Activated T-cell treated with anti-CD3 and anti-CD28 coated beads for 1 hour (primary cell): ENCODE measurements at regions not wholly inside any gene's neighbourhood (a gene's known extent, or its start where the extent isn't known, plus 50 kb on each side); places are given as distances from the start of the nearest gene placed in this dataset.
"Not testable (repeated sequence)": the region's sequence is repeated elsewhere in the genome, so short reads cannot be mapped to it uniquely, and the experiment has no call there.

Experiments
- DNase-seq: peaks from one replicate; pipeline ENCODE4 v3.0.0-alpha.2; 2020; ENCODE audit warnings: low read depth

DNA sequence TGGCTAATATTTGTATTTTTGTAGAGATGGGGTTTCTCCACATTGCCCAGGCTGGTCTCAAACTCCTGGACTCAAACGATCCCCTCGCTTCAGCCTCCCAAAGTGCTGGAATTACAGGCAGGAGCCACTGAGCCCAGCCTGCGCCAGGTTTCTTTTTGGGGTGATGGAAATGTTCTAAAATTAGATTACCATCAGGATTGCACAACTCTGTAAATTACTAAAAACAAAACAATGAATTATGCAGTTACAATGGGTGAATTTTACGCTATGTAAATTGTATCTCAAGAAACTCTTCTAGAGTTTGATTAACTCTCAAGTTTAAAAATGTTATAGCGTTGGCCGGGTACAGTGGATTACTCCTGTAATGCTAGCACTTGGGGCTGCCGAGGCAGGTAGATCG, 118.9 kb upstream of the TBL1X start:
- DNase-seq: no peak

DNA sequence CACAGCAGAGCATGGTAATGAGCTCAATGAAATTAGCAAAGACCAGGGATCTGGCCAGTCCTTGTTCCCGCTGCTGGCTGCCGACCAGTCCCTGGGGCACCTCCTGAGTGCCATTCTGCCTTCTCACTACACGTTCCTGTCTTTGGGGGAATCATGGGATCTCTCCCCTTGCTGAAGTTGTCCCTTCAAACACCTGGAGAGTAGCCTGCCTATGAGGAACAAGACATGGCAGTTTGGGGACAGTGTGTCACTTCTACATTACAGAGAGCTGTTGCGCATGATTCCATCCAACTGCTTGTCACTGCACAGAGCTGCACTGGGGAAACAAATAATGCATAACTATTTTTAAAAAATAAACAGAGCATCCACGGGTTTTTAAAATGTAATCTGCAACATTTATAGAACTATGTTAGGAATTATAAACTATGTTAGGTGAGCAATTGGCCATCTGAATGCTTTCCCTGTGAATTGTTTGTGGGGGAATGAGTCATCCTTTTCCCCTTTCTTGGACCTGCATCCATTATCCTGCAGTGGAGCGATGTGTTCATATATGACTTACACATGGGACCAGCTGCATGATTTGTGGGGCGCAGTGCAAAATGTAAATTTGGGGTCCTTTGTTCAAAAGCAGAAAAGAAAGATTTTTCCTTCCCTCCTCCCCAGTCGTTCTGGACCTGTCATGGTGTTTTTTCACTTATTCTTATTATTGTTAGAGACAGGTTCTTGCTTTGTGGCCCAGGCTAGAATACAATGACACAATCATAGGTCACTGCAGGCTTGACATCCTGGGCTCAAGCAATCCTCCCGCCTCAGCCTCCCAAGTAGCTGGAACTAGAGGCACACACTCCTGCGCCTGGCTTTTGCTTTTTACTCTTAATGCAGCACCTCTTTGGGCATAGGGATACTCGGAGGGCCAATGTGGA, 115.0 kb upstream of the TBL1X start:
- no peak for DNase-seq

DNA sequence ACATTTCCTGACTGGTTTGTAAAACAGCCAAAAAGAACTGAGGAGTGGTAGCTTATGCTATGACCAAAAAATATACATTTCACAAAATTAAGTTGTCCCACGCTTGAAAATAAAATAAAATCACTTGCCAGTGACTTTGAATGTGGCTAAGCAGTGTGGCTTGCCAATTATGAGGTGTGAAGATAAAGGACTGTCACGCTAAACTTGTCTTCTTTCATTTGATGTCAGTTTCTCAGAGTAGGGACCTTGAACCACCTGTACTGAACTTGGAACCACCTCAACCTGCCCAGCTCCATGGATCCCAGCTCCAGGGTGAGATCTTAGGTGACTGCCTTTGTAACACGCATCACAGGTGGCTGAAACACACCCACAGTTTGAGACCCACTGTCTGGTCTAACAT, 113.7 kb upstream of the TBL1X start:
- no peak for DNase-seq

DNA sequence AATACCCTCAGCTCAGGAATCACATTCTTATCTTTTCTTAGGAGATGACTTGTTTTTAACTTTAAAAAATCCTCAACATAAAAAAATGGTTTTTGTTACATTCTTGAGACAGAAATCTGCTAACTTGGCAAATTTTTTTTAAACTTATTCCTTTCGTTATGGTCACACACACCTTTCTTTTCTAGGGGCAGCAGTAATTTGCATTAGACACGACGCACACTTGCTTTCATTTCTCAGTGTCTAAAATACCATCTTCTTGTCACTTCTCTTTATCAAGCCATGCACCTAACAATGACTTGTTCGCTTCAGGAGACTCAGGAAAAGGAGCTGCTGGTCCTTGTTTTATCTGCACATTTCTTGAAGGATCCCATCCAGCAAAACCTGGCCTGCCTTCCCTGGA, 112.6 kb upstream of the TBL1X start:
- no peak for DNase-seq

DNA sequence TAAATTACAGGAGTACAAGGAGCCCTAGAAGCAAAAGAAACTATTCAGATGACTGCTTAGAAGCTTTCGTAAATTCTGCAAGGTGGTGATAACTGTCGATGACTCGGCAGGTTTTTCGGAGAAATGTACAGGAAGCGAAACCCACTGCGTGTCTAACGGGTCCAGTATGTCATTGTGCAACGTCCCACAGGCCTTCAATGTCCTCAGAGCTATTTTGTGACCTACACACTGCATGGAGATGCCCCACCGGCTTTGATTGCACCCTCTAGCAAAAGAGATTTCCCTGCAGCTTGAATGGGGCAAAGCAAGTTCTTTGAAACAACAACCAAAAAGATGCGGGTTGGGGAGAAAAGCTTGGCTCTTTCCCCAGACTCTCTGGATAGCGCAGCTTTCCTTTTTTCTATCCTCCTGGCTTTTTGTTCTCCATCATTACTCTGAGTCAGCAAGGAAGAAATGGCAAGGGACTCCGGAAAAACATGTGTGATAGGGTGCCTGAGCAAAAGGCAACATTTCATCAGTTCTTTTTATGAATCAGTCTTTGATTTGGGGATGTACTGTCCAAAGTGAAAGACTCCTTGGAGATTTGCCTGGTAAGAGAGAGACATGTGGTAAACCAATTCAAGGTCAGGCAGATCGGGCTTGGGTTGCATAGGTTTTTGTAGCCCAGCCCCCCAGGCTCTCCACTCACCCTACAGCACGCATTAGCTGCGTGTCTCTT, 112.0 kb upstream of the TBL1X start:
- no peak for DNase-seq

DNA sequence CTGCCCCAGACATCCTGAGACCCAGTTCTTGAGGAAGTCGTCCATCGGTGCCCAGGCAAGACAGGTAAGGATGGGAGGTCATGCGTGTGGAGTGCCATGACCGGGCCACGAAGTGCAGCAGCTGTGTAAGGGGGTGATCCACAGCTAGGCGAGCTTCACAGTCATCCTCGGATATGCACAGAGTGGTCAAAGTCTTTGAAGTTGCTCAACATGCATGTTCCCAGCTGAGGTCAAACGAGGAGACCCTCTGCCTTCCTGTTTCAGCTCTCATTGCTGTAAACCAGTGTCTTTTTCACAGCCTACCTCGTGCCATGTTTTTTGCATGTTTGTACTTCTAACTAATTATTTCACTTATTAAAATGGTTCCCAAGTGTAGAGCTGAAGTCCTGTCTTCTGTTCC, 109.9 kb upstream of the TBL1X start:
- no peak for DNase-seq

DNA sequence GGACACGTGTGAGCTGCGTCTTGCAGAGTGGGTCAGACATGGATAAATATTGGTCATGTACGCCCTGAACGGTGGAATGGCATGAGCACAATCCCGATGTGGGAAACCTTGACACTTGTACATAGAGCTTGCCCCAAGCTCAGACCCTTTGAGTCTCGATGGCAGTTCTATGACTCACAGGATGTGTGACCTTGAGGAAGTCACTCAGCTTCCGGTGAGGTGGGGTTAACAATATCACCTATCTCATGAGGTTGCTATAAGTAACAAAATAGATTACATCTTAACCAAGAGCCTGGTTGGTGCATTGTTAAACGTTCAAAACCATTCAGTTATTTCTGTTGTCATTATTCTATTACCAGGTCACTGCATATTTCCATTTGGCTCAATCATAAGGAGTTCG, 109.1 kb upstream of the TBL1X start:
- no peak for DNase-seq

DNA sequence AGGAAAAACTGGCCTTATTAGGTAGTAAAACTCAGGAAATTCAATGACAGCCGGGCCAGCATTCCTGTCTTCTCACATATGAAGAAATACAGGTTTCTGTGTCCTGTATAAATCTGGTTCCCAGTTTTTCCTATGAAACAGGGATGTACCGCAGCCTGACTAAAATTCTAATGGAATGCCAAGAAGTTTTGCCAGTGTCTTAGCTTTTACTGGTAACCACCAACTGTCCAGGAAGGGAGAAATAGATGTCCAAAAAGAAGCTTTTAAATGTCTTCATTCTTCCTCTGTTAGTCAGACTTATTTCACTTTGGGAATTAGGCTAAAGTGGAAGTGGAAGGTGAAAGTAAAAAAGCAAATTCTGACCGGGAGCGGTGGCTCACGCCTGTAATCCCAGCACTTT, 108.0 kb upstream of the TBL1X start:
- DNase-seq: no peak

DNA sequence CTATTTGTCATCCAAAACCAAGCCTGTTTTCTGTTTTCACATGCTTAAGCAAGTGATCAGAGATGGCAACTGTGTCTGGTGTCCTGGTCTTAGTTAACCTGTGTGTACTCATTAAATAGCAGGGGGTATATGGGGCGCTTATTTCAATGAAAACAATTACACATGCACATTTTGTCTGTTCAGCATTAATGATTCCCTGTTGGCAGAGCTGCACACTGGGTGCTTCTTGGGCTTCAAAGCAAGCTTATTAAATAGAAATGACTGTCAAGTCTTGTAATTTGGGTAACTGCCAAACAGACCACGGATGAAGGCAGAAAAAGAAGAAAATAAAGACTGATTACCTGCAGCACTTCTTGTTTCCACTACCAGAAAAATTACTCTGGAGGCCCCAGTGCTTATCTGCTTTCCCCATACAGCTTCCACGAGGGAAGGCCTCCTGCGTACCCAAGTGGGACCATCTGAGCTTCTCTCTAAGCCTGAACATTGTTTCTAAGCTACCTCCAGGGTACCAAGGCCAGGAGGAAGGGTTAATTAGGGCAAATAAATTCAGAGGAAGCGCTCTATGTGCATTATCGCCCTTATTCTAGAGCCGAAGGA, 107.2 kb upstream of the TBL1X start:
- DNase-seq: no peak

DNA sequence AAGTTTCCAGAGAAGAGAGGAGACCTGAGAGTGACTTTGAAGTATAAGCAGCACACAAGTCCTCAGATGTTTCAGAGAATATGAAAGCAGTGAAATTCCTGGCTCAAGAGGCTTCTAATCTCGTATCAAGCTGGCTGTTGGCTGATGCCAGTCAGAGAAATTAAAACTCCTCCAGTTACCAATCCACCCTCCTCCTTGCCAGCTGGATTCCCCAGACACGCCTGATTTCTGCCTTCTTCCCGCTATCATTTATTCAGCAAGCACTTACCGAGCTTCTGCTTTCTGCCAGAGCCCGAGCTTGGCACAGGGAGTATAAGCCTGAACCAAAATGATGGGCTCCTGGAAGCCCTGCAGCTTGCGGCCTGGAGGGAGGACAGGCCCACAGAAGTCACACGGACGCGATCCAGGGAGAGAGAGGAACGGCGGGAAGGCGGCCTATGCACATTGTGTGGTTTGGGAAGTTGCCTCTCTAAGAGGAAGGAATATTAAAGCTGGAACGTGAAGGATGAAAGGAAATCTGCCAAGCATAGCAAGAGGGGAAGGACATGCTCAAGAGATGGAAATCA, 102.4 kb upstream of the TBL1X start:
- DNase-seq: no peak

DNA sequence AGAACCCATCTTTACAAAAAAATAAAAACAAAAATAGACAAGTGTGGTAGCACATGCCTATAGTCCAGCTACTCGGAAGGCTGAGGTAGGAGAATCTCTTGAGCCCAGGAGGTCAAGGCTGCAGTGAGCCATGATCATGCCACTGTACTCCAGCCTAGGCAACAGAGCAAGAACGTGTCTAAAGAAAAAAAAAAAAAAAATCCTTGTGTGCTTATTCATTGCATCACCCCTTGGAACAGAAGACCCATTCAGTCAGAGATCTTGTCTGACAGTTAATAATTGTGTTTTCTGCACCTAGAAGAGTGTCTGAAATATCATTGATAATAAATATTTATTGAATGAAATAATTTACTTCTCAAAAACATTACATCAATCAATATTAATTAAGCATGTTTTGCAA, 97.4 kb upstream of the TBL1X start:
- DNase-seq: no peak

DNA sequence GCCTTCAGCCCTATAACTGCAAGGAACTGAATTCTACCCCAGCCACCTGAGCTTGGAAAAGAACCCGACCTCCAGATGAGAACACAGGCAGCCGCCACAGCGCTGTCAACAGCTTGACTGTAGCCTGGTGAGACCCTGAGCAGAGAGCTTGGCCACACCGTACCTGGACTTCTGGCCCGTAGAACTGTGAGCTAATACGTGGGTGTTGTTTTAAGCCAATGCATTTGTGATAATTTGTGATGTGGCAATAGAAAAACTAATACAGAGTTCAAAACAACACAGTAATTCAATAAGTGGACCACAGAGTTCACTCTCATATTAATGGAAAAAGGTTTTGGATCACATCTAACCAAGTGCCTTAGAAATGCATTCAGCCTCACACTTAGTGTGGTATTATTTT, 96.6 kb upstream of the TBL1X start:
- DNase-seq: no peak

DNA sequence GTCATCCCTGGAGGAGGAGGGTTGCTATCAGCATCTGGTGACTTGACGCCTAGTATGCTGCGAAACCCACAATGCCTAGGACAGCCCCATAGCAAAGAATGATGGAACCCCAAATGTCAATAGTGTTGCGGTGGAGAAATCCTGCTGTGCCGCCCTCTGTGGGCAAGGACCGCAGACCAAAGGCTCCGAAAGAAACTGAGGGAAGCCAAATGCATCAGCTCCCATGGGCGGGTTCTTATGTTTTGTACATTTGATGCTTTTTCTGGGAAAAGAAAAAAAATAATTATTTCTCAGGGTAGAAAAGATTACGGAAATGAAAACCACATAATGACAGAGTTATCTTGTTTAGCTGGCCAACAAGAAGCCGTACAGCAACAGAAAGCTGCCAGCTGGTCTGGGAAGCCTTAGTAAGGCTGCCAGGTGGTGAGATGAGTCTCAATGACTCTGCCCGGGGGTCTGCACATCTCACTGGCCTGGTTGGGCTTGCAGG, 95.0 kb upstream of the TBL1X start:
- no peak for DNase-seq

DNA sequence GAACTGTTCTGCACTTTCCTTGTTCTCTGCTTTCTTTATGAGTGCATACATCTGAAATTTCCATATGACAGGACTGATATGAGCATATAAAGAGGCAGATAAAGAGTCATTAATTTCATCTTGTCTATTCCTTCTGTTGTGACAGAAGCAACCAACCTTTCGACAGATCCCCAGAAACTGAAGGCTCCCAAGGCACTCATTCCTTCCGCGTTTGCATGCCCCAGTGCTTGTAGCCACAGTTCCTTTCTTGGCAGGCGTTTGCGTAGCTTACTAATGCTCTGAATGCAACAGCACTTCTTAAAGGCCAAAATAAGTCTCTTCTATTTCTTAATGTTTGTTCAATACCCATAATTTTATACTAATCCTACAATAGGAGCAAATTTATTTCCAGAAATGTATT, 94.0 kb upstream of the TBL1X start:
- no peak for DNase-seq

DNA sequence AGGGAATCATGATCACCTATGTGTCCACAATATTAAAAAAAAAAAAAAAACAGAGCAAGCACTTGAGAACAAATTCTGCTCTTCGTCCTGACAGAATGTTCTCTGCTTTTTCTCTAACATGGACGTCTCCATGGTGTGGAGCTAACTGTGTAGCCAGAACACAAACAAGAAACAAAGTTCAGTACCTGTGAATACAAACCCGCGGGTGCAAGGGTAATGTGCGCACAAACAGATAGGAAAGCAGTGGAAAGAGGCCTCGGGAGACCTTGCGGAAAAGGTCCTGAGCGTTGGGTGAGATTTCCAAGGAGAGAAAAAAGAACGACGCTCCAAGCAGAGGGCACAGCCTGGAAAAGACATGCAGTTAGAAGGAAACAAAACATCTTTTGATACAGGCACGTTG, 92.0 kb upstream of the TBL1X start:
- DNase-seq: no peak

DNA sequence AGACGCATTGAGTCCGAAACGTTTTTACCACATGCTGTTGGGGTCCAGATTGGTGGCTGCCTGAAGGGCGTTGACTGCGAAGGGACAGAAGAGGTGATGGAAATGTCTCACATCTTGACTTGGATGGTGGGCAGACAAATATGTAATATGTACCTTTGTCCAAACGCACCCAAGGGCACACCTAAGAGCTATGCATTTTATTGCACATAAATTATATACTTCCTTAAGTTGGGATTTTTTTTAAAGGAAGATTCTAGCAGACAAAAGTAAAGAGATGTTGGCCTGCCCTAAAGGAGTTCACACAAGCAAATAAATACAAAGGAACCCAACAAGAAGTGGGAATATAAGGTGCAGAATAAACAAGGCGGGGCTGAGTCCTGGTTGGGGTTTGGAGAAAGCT, 91.1 kb upstream of the TBL1X start:
- no peak for DNase-seq

DNA sequence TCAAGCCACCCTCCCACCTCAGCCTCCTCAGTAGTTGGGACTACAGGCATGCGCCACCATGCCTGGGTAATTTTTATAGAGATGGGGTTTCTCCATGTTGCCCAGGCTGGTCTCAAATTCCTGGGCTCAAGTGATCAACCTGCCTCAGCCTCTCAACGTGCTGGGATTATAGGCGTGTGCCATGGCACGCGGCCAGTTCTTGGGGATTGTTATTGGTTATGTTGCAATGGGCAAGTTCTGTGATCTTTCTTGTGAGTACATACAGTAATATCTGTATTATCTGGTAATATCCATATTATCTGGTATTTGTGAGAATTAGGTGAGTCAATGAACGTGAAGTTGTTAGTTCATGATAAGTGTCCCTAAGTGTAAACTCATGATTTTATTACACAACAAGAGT, 90.3 kb upstream of the TBL1X start:
- no peak for DNase-seq

DNA sequence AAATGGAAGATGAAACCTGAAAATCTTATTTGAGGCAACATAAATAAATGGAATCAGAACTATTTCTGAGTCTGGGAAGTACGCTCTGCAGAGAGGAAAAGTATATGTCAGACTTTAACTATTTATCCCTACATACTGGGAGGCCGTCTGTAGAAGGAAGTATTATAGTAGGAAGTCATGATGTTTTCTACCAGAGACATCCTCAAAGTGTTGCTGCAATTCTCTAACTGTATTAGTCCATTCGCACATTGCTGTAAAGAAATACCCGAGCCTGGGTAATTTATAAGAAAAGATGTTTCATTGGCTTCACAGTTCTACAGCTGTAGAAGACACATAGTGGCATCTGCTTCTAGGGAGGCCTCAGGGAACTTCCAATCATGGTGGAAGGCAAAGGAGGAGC, 88.7 kb upstream of the TBL1X start:
- no peak for DNase-seq

DNA sequence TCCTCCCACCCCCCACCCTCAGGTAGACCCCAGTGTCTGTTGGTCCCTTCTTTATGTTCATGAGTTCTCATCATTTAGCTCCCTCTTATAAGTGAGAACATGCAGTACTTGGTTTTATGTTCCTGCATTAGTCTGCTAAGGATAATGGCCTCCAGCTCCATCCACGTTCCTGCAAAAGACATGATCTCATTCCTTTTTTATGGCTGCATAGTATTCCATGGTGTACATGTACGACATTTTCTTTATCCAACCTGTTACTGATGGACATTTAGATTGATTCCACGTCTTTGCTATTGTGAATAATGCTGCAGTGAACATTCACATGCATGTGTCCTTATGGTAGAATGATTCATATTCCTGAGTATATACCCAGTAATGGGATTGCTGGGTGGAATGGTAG, 87.6 kb upstream of the TBL1X start:
- DNase-seq: not testable (repeated sequence)

DNA sequence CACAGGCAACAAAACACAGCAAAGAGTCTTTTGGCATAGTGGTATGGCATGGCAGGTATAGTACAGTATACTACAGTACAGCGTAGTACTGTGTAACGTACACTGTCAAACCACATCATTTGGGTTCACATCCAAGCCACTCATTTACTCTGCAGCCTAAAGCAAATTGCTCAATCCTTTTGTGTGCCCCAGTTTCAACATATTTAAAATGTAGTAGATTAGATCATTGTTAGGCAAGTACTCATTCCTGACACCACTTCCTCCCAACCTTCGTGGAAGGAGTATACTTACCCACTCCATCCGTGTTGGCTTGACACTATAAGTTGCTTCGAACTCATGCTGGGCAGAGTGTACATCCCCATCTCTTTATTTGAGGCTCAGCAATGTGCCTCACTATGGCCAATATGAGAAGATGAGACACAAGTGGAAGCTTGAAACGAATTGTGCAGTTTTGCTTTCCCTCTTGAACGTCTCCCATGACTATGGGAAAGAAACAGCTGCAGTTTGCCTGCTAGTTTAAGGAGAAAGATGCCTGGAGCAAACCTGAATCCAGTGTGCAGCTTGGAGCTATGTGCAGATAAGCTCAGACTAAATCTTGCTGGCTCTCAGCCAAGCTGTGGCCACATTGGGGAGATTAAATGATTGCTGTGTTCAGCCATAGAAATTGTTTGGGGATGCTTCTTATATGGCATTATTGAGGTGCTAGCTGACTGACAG, 85.7 kb upstream of the TBL1X start:
- DNase-seq: no peak

DNA sequence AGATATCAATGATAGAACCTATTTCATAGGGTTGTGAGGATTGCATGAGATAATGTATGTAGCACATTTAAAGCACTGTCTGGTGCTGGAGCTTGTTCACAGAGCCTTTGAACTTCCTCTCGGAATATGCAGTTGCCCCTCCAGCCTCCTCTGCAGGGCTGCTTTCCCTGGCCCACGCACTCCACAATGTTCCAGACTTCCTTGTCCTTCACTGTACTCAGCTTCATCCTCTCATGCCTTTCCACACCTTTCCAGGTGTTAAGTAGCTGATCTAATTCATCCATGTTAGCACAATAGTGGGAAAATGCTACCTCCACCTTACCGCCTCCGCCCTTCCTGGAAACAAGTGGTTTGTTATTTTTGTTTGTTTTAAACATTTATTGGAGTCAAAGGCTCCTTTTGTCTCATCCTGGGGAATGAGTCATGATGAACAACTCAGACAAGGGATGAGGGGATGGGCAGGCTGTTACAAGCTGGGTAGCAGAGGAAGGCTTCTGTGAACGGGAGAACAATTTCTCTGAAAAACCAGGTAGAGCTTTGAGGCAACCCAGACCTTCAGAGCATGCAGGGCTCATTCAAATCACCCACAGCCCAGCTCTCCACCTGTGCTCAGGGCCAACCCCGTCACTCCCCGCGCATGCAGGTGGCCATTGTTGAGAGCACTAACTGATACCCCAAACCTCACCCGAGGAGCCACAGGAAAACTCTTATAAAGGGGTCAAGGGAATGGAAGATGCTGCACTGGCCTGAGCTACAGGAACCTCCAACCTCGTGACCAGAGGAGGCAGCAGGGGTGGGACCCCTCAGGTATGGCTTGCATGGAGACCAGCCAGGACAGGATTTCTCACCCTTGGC, 84.9 kb upstream of the TBL1X start:
- DNase-seq: no peak
